Panc1 (cell line): ENCODE measurements at regions not wholly inside any gene's neighbourhood (a gene's known extent, or its start where the extent isn't known, plus 50 kb on each side); places are given as distances from the start of the nearest gene placed in this dataset.
"Not testable (repeated sequence)": the region's sequence is repeated elsewhere in the genome, so short reads cannot be mapped to it uniquely, and the experiment has no call there.

Experiments used
- POLR2AphosphoS5 ChIP-seq: IDR thresholded peaks from 2 replicates; pipeline ENCODE4 v1.6.1; 2012; ENCODE audit warnings: mild to moderate bottlenecking, low read depth, low read length, moderate library complexity
- TCF7L2 ChIP-seq: IDR thresholded peaks from 2 replicates; pipeline ENCODE4 v1.6.1; 2011; ENCODE audit warnings: mild to moderate bottlenecking, low read depth, low read length, inconsistent platforms
- TF ChIP-seq, protein P1 (sequence below): fragments of 450-650 bp; IDR thresholded peaks from 2 replicates; pipeline ENCODE4 v1.5.1; 2017; ENCODE audit warnings: mild to moderate bottlenecking
- TF ChIP-seq, protein P2 (sequence below), 2 experiments: IDR thresholded peaks; 2 replicates each; pipeline ENCODE4 v1.6.1; 2011 to 2012; ENCODE audit warnings: low read depth in 2 of 2, control low read depth in 1 of 2, low read length in 1 of 2, mild to moderate bottlenecking in 1 of 2, moderate library complexity in 1 of 2; ENCODE audit not compliant: insufficient read depth in 1 of 2

DNA sequence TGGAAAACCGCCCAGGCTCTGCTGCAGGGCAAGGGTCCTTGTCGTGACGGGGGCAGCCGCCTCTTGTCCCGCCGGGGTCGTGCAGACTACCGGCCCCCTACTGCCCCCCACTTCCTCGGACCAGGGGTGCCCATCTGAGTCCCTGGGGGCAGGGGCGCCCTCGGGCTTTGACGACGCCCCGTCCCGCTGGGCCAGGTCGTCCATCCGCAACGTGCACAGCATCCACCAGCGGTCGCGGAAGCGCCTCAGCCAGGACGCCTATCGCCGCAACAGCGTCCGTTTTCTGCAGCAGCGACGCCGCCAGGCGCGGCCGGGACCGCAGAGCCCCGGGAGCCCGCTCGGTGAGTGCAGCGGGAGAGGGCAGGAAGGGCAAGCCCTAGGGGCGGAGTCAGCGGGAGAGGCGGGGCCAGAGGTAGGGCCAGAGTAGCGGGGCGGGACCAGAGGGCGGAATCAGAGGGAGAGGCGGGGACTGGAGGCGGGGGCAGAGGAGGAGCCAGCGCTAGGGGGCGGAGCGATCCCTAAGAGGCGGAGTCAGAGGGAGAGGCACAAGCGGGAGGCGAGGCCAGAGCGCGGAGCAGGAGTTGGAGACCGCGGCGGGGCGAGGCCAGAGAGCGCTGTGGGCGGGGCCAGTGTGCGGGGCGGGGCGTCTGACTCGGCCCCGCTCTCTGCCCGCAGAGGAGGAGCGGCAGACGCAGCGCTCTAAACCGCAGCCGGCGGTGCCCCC lies 73.5 kb downstream of the NSUN5 start:
- TF ChIP-seq, protein P1, sequence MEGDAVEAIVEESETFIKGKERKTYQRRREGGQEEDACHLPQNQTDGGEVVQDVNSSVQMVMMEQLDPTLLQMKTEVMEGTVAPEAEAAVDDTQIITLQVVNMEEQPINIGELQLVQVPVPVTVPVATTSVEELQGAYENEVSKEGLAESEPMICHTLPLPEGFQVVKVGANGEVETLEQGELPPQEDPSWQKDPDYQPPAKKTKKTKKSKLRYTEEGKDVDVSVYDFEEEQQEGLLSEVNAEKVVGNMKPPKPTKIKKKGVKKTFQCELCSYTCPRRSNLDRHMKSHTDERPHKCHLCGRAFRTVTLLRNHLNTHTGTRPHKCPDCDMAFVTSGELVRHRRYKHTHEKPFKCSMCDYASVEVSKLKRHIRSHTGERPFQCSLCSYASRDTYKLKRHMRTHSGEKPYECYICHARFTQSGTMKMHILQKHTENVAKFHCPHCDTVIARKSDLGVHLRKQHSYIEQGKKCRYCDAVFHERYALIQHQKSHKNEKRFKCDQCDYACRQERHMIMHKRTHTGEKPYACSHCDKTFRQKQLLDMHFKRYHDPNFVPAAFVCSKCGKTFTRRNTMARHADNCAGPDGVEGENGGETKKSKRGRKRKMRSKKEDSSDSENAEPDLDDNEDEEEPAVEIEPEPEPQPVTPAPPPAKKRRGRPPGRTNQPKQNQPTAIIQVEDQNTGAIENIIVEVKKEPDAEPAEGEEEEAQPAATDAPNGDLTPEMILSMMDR, result not testable (repeated sequence)
- TF ChIP-seq, protein P2, sequence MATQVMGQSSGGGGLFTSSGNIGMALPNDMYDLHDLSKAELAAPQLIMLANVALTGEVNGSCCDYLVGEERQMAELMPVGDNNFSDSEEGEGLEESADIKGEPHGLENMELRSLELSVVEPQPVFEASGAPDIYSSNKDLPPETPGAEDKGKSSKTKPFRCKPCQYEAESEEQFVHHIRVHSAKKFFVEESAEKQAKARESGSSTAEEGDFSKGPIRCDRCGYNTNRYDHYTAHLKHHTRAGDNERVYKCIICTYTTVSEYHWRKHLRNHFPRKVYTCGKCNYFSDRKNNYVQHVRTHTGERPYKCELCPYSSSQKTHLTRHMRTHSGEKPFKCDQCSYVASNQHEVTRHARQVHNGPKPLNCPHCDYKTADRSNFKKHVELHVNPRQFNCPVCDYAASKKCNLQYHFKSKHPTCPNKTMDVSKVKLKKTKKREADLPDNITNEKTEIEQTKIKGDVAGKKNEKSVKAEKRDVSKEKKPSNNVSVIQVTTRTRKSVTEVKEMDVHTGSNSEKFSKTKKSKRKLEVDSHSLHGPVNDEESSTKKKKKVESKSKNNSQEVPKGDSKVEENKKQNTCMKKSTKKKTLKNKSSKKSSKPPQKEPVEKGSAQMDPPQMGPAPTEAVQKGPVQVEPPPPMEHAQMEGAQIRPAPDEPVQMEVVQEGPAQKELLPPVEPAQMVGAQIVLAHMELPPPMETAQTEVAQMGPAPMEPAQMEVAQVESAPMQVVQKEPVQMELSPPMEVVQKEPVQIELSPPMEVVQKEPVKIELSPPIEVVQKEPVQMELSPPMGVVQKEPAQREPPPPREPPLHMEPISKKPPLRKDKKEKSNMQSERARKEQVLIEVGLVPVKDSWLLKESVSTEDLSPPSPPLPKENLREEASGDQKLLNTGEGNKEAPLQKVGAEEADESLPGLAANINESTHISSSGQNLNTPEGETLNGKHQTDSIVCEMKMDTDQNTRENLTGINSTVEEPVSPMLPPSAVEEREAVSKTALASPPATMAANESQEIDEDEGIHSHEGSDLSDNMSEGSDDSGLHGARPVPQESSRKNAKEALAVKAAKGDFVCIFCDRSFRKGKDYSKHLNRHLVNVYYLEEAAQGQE (IDR thresholded peaks at IDR 0.05; ENCODE audit: insufficient read depth in 1 of 2, low read depth in 2 of 2, low read length in 1 of 2), result not testable (repeated sequence)
- TF ChIP-seq POLR2AphosphoS5, TCF7L2: not testable (repeated sequence)
